ENCODE measurements at regions not wholly inside any gene's neighbourhood (a gene's known extent, or its start where the extent isn't known, plus 50 kb on each side); places are given as distances from the start of the nearest gene placed in this dataset.
"Not testable (repeated sequence)": the region's sequence is repeated elsewhere in the genome, so short reads cannot be mapped to it uniquely, and the experiment has no call there.

DNA sequence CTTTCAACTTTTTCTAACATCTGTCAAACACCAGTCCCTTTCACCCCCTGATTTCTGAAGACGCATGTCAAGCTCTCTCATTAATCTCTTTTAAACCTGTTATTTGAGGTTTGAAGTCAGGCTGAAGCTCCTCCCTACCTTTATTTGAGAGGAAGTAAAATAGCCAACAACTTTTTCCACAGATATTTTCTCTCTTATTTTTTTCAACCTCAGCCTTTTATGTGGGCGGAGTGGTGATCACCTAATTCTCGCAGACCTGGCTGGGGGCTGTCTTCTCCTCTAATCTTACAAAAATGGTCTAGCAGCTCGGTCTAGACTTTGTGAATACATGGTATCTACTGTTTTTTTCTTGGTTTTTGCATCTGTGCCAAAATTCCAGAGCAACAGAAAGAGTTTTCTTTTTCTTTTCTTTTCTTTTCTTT lies 395.7 kb upstream of the ACTBL2 start:
- H3K4me3 Mint-ChIP-seq = no peak overlapping the region
- H3K27me3 Mint-ChIP-seq = no peaks in the 10 kb centered on the region
- H3K4me1 Mint-ChIP-seq = no peaks in the 10 kb centered on the region
- no peaks in the 10 kb centered on the region for H3K9me3 Mint-ChIP-seq
- H3K36me3 Mint-ChIP-seq = no peaks in the 10 kb centered on the region
- H3K27ac Mint-ChIP-seq = no peak overlapping the region
- no peak for DNase-seq

DNA sequence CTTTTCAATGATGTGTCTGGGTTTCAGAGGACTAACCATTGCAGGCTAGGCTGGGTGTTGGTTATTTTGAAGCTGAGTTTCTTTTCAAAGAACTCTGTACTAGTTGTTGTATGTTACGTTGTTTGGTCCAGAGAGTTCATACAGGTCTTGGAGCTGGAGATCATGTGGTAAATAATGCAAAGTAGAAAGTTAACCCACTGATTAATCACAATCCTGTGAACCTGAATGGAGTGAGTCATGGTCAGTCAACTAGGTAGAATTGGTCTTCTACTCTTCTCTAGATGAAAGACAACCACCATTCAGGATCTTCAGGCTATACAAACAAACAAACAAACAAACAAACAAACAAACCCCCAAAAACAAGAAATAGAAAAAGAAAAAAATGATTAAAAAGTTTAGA lies 388.9 kb upstream of the ACTBL2 start:
- H3K27me3 Mint-ChIP-seq = no peaks in the 10 kb centered on the region
- H3K27ac Mint-ChIP-seq = no peak overlapping the region
- no peaks in the 10 kb centered on the region for H3K4me1 Mint-ChIP-seq
- H3K36me3 Mint-ChIP-seq = no peaks in the 10 kb centered on the region
- peaks cover 4% of the 10 kb centered on the region for H3K9me3 Mint-ChIP-seq
- DNase-seq = no peak
- H3K4me3 Mint-ChIP-seq = no peak overlapping the region

DNA sequence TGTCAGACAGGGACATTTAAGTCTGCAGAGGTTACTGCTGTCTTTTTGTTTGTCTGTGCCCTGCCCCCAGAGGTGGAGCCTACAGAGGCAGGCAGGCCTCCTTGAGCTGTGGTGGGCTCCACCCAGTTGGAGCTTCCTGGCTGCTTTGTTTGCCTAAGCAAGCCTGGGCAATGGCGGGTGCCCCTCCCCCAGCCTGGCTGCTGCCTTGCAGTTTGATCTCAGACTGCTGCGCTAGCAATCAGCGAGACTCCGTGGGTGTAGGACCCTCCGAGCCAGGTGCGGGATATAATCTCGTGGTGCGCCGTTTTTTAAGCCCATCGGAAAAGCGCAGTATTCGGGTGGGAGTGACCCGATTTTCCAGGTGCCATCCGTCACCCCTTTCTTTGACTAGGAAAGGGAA lies 387.7 kb upstream of the ACTBL2 start:
- not testable (repeated sequence) for H3K36me3 Mint-ChIP-seq, H3K4me3 Mint-ChIP-seq, DNase-seq, H3K9me3 Mint-ChIP-seq, H3K4me1 Mint-ChIP-seq, H3K27ac Mint-ChIP-seq, H3K27me3 Mint-ChIP-seq

DNA sequence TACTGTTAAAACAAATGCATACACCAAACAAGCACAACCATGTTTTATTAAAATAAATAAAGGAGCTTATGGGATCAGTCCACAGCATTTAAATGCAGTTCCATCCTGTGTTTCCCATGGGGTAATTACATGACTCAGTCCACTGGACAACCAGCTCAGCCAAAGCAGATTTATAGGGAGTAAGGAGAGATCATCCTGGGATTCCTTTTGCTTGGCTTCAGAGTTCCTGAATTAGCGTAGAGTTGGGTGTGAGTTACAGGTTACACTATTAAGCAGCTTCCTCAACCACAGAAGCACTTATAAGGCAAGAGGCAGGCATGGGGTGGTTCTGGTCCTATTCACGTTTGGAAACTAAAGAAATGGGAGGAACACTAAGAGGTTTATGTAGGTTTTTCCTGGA lies 381.1 kb upstream of the ACTBL2 start:
- no peak overlapping the region for H3K4me3 Mint-ChIP-seq
- H3K9me3 Mint-ChIP-seq = no peaks in the 10 kb centered on the region
- H3K27me3 Mint-ChIP-seq = no peaks in the 10 kb centered on the region
- DNase-seq = no peak
- no peak overlapping the region for H3K27ac Mint-ChIP-seq
- no peaks in the 10 kb centered on the region for H3K4me1 Mint-ChIP-seq
- no peaks in the 10 kb centered on the region for H3K36me3 Mint-ChIP-seq

DNA sequence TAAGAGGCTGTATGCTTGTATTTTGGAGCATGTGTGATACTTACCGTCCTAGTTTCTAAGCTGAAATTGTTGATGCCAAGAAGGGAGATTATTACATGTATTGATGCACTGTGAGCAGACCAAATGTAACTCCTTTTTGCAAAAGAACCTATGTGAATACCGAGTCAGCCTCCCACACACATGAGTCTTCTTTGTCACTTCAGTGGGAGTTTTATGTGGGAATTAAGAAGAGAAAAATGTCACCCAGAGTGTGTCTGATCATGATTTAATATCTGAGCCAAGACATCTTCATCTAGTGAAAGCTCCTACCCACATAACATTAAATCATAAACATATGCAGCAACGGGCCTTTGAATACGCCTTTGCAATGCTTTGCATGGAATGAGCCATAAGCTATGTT lies 380.3 kb upstream of the ACTBL2 start:
- H3K4me1 Mint-ChIP-seq = no peaks in the 10 kb centered on the region
- no peak for DNase-seq
- H3K27ac Mint-ChIP-seq = no peak overlapping the region
- no peaks in the 10 kb centered on the region for H3K36me3 Mint-ChIP-seq
- H3K9me3 Mint-ChIP-seq = no peaks in the 10 kb centered on the region
- no peak overlapping the region for H3K4me3 Mint-ChIP-seq
- H3K27me3 Mint-ChIP-seq = no peaks in the 10 kb centered on the region

DNA sequence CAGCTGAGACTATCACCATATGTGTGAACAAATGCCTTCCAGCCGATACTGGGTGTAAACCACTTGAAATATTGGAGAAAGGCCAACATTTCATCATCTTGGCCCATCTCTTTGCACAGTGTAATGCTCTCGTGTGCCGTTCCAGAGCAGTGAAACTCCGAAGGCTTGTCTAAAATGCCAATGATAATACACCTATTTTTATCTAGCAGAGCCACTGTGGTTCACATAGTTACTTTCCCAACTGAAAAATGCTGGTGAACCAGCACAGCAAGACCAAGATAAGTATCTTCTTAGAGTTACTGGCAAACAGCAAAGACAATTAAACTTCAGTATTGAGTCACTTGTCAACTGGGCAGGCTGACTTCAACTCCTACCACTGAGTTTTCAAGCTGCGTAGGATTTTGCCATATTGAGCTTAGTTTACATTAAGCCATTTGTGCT lies 379.9 kb upstream of the ACTBL2 start:
- Mint-ChIP-seq H3K4me3 (no peak overlapping the region), H3K36me3 (no peaks in the 10 kb centered on the region), H3K27ac (no peak overlapping the region), H3K27me3 (no peaks in the 10 kb centered on the region), H3K4me1 (no peaks in the 10 kb centered on the region), H3K9me3 (no peaks in the 10 kb centered on the region)
- no peak for DNase-seq

DNA sequence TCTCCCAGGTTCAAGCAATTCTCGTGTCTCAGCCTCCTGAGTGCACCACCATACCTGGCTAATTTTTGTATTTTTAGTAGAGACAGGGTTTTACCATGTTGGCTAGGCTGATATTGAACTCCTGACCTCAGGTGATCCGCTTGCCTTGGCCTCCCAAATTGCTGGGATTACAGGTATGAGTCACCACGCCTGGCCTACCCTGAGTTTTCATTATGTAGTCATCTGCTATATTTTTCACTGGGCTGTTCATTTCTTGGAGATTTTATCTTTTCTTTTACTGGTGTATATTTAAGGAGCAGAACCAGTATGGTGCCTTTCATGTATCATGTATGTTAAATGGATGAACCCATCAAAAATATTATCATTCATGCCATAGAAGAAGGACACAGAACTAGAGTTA lies 377.0 kb upstream of the ACTBL2 start:
- Mint-ChIP-seq H3K4me3 (no peak overlapping the region), H3K9me3 (no peaks in the 10 kb centered on the region), H3K27me3 (no peaks in the 10 kb centered on the region), H3K36me3 (no peaks in the 10 kb centered on the region), H3K27ac (no peak overlapping the region), H3K4me1 (no peaks in the 10 kb centered on the region)
- DNase-seq = no peak

DNA sequence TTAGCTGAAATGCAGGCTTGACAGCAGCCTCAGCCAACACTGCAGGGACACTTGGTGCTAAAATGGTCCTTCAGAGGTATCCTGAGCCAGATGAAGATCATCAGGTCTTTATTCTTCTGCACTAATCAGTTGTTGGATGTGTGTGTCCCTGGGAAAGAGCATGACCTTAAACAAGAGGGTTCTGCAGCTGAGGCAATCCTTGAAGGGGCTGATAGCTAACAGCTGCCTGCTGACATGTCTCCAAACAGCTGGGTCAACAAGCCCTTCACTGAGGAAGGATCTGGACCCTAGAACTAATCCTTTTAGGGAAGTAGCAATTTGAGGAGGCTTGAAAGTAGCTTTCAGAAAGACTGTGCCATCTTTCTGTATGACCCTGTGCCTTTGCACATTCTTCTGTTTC lies 376.3 kb upstream of the ACTBL2 start:
- no peaks in the 10 kb centered on the region for H3K36me3 Mint-ChIP-seq
- no peaks in the 10 kb centered on the region for H3K27me3 Mint-ChIP-seq
- no peak overlapping the region for H3K27ac Mint-ChIP-seq
- H3K4me1 Mint-ChIP-seq = no peaks in the 10 kb centered on the region
- DNase-seq = no peak
- H3K9me3 Mint-ChIP-seq = no peaks in the 10 kb centered on the region
- H3K4me3 Mint-ChIP-seq = no peak overlapping the region

DNA sequence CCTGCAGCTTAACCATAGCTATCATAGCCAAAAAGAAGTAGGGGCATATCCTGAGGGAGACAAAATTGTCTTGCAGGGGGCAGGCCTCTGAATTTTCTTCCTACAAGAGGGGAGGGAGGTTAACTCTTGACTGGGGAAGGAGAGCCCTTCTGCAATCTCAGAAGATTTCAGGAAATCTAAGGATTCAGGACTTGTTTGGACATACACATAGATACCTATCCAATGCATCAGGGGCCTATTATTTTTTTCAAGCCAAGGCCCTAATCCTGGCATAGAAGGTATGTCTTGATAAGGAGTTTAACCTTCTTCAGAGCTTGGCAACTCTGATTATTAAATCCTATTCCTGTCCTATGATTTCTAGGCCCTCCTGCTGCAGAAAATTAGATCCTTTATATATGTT lies 375.1 kb upstream of the ACTBL2 start:
- H3K4me3 Mint-ChIP-seq = no peak overlapping the region
- no peaks in the 10 kb centered on the region for H3K36me3 Mint-ChIP-seq
- no peak for DNase-seq
- no peaks in the 10 kb centered on the region for H3K4me1 Mint-ChIP-seq
- no peak overlapping the region for H3K27ac Mint-ChIP-seq
- H3K27me3 Mint-ChIP-seq = no peaks in the 10 kb centered on the region
- no peaks in the 10 kb centered on the region for H3K9me3 Mint-ChIP-seq

DNA sequence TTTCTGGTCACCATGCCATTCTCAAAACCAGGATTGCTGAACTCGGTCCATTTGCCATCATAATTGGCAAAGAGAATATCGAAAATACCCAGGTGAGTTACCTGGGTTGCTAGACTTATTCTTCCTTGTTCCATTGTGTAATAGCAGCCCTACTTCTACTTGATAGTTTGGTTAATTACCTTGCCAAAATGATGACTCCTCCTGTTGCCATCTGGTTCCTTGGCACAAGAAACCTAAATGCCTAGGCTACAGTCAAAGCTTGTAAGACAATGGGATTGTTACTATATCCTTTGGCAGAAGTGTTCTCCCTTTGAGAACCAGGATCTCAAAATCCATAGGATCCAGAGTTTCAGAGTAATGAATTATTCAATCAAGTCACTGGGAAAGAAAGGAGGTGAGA lies 373.2 kb upstream of the ACTBL2 start:
- Mint-ChIP-seq H3K4me1 (no peaks in the 10 kb centered on the region), H3K27me3 (no peaks in the 10 kb centered on the region), H3K4me3 (no peak overlapping the region), H3K36me3 (no peaks in the 10 kb centered on the region), H3K9me3 (no peaks in the 10 kb centered on the region), H3K27ac (no peak overlapping the region)
- no peak for DNase-seq

DNA sequence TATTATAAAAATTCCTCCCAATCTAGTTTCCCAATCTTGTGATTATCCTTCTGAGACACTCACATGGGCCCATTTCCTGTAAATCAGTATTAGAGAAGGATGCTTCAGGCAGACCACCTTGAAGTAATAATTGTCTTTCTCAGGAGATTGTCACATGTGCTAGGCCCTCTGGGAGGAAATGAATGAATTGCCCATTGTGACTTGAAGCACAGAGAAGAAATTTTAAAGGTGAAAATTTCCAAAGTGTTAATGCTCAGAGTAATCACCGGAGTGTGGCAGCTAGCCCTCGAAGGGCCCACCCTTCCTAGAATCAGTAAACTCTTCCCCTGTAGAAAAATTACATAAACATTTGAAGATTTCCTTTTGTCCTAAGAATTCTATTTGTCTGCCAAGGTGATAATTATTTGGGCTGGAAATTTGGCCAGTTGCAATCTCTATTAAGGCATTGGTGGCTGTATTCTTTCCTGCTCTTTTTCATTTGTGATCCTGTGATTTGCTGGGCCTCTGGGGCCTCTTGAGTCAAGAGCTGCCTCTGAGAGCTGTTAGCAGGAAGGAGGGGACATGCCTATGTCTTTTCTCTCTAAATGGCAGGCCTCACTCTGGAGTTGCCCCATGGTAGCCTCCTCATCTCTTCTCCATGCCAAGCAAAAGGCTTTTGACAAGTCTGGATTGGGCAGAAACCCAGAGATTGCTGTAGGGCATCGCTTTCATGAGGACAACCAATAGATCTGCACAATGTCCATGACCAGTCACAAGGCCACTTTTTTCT lies 371.5 kb upstream of the ACTBL2 start:
- no peaks in the 10 kb centered on the region for H3K27me3 Mint-ChIP-seq
- H3K27ac Mint-ChIP-seq = no peak overlapping the region
- DNase-seq = no peak
- H3K9me3 Mint-ChIP-seq = no peaks in the 10 kb centered on the region
- no peak overlapping the region for H3K4me3 Mint-ChIP-seq
- no peaks in the 10 kb centered on the region for H3K4me1 Mint-ChIP-seq
- H3K36me3 Mint-ChIP-seq = no peaks in the 10 kb centered on the region

DNA sequence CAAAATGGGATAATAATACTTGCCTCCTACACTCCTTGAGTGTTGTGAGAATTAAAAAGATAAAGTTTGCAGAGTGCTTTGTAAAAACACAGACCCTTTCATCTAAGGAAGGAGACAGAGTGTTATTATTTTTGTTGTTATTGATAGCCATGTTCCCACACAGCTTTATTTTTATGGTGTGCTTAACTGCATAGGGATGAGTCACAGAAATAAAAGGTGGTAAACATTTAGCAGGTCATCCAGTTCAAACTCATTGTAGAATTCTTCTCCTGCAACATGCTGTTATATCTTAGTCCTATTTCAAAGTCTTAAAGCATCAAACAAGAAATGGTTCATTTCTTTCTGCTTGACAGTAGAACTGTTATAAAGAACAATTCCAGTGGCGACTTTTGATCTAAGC lies 367.5 kb upstream of the ACTBL2 start:
- Mint-ChIP-seq H3K9me3 (no peaks in the 10 kb centered on the region), H3K27ac (no peak overlapping the region), H3K27me3 (no peaks in the 10 kb centered on the region), H3K4me1 (no peaks in the 10 kb centered on the region), H3K36me3 (no peaks in the 10 kb centered on the region), H3K4me3 (no peak overlapping the region)
- no peak for DNase-seq

DNA sequence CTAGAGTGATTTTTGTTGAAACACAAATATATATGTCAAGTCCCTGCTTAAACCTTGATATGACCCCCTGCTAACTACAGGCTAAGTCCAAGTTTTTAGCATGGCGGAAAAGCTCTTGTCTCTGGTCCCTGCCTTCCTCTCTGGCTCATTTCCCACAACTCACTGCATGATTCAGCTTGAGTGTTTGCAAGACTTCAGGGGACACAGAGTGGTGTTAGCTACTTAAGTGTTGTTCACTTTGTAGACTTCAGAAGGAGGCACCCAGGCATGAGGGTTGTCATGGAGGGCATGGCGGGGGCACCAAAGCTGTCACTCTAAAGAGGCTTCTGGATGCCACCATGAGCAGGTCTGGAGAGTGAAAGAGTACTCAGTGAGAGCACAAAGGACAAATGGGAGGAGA lies 362.4 kb upstream of the ACTBL2 start:
- H3K4me1 Mint-ChIP-seq = no peaks in the 10 kb centered on the region
- no peaks in the 10 kb centered on the region for H3K27me3 Mint-ChIP-seq
- no peak overlapping the region for H3K27ac Mint-ChIP-seq
- H3K9me3 Mint-ChIP-seq = no peaks in the 10 kb centered on the region
- H3K4me3 Mint-ChIP-seq = no peak overlapping the region
- H3K36me3 Mint-ChIP-seq = no peaks in the 10 kb centered on the region
- no peak for DNase-seq

DNA sequence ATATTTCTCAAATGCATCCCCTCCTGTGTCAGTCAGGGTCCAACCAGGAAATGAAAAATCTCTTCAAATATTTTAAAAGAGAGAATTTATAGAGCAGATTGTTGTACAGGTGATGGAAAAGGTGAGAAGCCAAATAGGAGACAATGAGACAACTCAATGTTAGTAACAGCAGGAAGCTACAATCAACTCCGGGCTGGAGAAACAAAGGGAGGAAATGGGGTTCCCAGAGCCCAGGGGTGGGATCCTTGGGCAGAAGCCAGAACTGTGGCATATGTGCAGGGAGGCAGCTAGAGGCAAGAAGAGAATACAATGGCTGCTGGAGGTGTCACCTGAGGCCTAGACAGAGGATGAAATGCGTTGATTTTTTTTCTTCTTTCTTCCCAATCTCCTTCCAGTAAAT lies 361.8 kb upstream of the ACTBL2 start:
- no peaks in the 10 kb centered on the region for H3K36me3 Mint-ChIP-seq
- H3K27me3 Mint-ChIP-seq = no peaks in the 10 kb centered on the region
- no peaks in the 10 kb centered on the region for H3K4me1 Mint-ChIP-seq
- H3K9me3 Mint-ChIP-seq = no peaks in the 10 kb centered on the region
- H3K4me3 Mint-ChIP-seq = no peak overlapping the region
- no peak for DNase-seq
- no peak overlapping the region for H3K27ac Mint-ChIP-seq

DNA sequence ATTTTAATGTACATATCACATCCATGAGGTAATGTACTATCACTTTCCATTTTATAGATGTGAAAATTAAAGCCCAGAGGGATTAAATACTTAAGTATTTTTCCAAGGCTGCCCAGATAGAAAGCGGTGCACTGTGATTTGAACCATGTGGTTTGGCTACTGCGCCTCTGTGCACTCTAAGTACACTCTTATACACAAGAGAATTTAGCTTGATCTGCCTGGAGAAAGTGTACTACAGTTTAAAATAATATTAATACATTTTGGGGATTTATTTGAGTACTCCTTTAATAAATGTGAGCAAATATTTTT lies 360.4 kb upstream of the ACTBL2 start:
- Mint-ChIP-seq H3K27me3 (no peaks in the 10 kb centered on the region), H3K9me3 (no peaks in the 10 kb centered on the region), H3K4me1 (no peaks in the 10 kb centered on the region), H3K4me3 (no peak overlapping the region), H3K27ac (no peak overlapping the region), H3K36me3 (no peaks in the 10 kb centered on the region)
- DNase-seq = no peak

DNA sequence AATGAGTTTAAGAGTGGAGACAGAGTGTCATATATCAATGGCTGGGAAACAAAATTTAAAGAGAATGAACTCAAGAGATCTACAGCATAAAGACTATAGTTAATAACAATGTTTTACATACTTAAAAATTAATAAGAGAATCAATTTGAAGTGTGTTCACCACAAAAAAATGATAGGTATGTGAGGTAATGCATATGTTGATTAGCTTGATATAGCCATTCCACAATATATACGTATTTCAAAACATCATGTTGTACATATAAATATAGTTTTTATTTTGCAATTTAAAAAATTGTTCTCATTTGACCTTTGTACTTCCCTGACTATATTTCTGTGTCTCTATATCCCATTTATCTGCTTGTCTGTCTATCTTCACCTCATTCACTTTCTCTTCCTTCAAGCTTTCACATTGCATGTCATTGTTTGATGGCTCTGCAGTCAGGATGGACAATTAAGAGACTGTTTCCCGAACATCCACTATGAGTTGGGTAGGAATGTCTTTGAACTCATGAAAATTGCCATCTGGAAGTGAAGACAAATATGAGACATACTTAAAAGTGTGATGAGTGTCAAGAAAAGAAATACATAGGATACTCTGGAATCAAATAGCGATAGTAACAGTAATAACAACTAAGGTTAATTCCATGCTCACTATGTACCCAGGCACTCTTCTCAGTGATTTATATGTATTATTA lies 359.9 kb upstream of the ACTBL2 start:
- H3K9me3 Mint-ChIP-seq = no peaks in the 10 kb centered on the region
- DNase-seq = no peak
- no peaks in the 10 kb centered on the region for H3K27me3 Mint-ChIP-seq
- no peaks in the 10 kb centered on the region for H3K4me1 Mint-ChIP-seq
- H3K27ac Mint-ChIP-seq = no peak overlapping the region
- H3K36me3 Mint-ChIP-seq = no peaks in the 10 kb centered on the region
- no peak overlapping the region for H3K4me3 Mint-ChIP-seq
